Right lobe of liver (tissue), 4 donors: ENCODE measurements at regions not wholly inside any gene's neighbourhood (a gene's known extent, or its start where the extent isn't known, plus 50 kb on each side); places are given as distances from the start of the nearest gene placed in this dataset.

Experiments used
- CTCF ChIP-seq, 4 donors: fragments of 200-600 bp in 3 of 4; fragments of 450-650 bp in 1 of 4; IDR thresholded peaks; one replicate each; pipeline versions ENCODE4 v1.5.1 to v1.8.0; 2016 to 2022; ENCODE audit warnings: antibody characterized with exemption in 4 of 4, mild to moderate bottlenecking in 2 of 4
- POLR2A ChIP-seq: fragments of 450-650 bp; IDR thresholded peaks from one replicate; pipeline ENCODE4 v1.6.1; 2017; ENCODE audit warnings: antibody characterized with exemption, mild to moderate bottlenecking
- donor health status: DM: no; HTN: no; CAD: no.
- donor health status: DM: no; HTN: no; CAD: no.
- donor health status: DM: no; HTN: yes; CAD: no.

GRCh38 chr17:34199932-34200534 lies 55.1 kb upstream of the CCL2 start:
- TF ChIP-seq CTCF (IDR thresholded peaks at IDR 0.05) (peak in 3 of 4 donors; percentile 100), POLR2A (no peak)
